ENCODE measurements at regions not wholly inside any gene's neighbourhood (a gene's known extent, or its start where the extent isn't known, plus 50 kb on each side); places are given as distances from the start of the nearest gene placed in this dataset.
"Not testable (repeated sequence)": the region's sequence is repeated elsewhere in the genome, so short reads cannot be mapped to it uniquely, and the experiment has no call there.

GRCh38 chr2:209181984-209182383 is 241.9 kb upstream of the MAP2 start:
- no peak for DNase-seq (ENCODE audit: low read depth)

GRCh38 chr2:209186886-209187285 is 237.0 kb upstream of the MAP2 start:
- not testable (repeated sequence) for DNase-seq (ENCODE audit: low read depth)

- DNase-seq (ENCODE audit: low read depth): no peak
Observed at GRCh38 chr2:209189893-209190292, 234.0 kb upstream of the MAP2 start.

- DNase-seq (ENCODE audit: low read depth): no peak
Observed at GRCh38 chr2:209191139-209191538, 232.7 kb upstream of the MAP2 start.

GRCh38 chr2:209194717-209195116 is 229.1 kb upstream of the MAP2 start:
- DNase-seq (ENCODE audit: low read depth): no peak

GRCh38 chr2:209208211-209208610 is 215.6 kb upstream of the MAP2 start:
- DNase-seq (ENCODE audit: low read depth): no peak

GRCh38 chr2:209209943-209210342 is 213.9 kb upstream of the MAP2 start:
- no peak for DNase-seq (ENCODE audit: low read depth)

GRCh38 chr2:209230560-209230959 is 193.3 kb upstream of the MAP2 start:
- DNase-seq (ENCODE audit: low read depth): no peak

GRCh38 chr2:209236377-209236776 is 187.5 kb upstream of the MAP2 start:
- no peak for DNase-seq (ENCODE audit: low read depth)

- no peak for DNase-seq (ENCODE audit: low read depth)
Observed at GRCh38 chr2:209238765-209239584, 184.9 kb upstream of the MAP2 start.

- no peak for DNase-seq (ENCODE audit: low read depth)
Observed at GRCh38 chr2:209239585-209239938, 184.3 kb upstream of the MAP2 start.

- no peak for DNase-seq (ENCODE audit: low read depth)
Observed at GRCh38 chr2:209240204-209240603, 183.6 kb upstream of the MAP2 start.

- no peak for DNase-seq (ENCODE audit: low read depth)
Observed at GRCh38 chr2:209253544-209253943, 170.3 kb upstream of the MAP2 start.

- no peak for DNase-seq (ENCODE audit: low read depth)
Observed at GRCh38 chr2:209259767-209260166, 164.1 kb upstream of the MAP2 start.

- DNase-seq (ENCODE audit: low read depth): no peak
Observed at GRCh38 chr2:209260281-209260680, 163.6 kb upstream of the MAP2 start.

GRCh38 chr2:209261366-209262053 is 162.3 kb upstream of the MAP2 start:
- DNase-seq (ENCODE audit: low read depth): not testable (repeated sequence)

- no peak for DNase-seq (ENCODE audit: low read depth)
Observed at GRCh38 chr2:209269024-209269423, 154.8 kb upstream of the MAP2 start.

GRCh38 chr2:209276000-209276399 is 147.8 kb upstream of the MAP2 start:
- DNase-seq (ENCODE audit: low read depth): no peak

- DNase-seq (ENCODE audit: low read depth): no peak
Observed at GRCh38 chr2:209277444-209277843, 146.4 kb upstream of the MAP2 start.

- DNase-seq (ENCODE audit: low read depth): no peak
Observed at GRCh38 chr2:209298601-209299000, 125.2 kb upstream of the MAP2 start.

GRCh38 chr2:209299478-209299877 is 124.4 kb upstream of the MAP2 start:
- DNase-seq (ENCODE audit: low read depth): not testable (repeated sequence)

- DNase-seq (ENCODE audit: low read depth): not testable (repeated sequence)
Observed at GRCh38 chr2:209300766-209301165, 123.1 kb upstream of the MAP2 start.

- DNase-seq (ENCODE audit: low read depth): no peak
Observed at GRCh38 chr2:209305026-209305425, 118.8 kb upstream of the MAP2 start.

- DNase-seq (ENCODE audit: low read depth): no peak
Observed at GRCh38 chr2:209305746-209306196, 118.1 kb upstream of the MAP2 start.
